H1 (cell line): ENCODE measurements at regions not wholly inside any gene's neighbourhood (a gene's known extent, or its start where the extent isn't known, plus 50 kb on each side); places are given as distances from the start of the nearest gene placed in this dataset.

Source experiments
- CTCF ChIA-PET: fragments of 300-600 bp; sonication (Branson Sonifier 250); formaldehyde crosslinking; loops from one replicate; lab custom pipeline; 2021; ENCODE audit not compliant: partially characterized antibody; lab: Charles Lee
- POLR2A ChIA-PET: fragments of 300-600 bp; sonication (Branson Sonifier 250); formaldehyde crosslinking; loops from one replicate; lab custom pipeline; 2021; ENCODE audit warnings: inconsistent platforms; ENCODE audit not compliant: partially characterized antibody; lab: Charles Lee
- DNase-seq, 2 experiments: peaks; one replicate each; pipeline versions ENCODE4 v3.0.0 to v3.0.0-alpha.2; 2010 to 2022; ENCODE audit warnings: low spot score in 2 of 2, low read depth in 1 of 2, mixed read lengths in 1 of 2
- FAIRE-seq: peaks from 2 replicates; lab custom pipeline; 2011; peaks lifted over from hg19 to GRCh38; lab: Jason Lieb, UNC
- H2AFZ ChIP-seq: 2 replicates; pipeline ENCODE4 v1.8.1; 2012; ENCODE audit warnings: low read length, inconsistent platforms
- H2AK5ac ChIP-seq: 2 replicates; pipeline ENCODE4 v1.6.1; 2013; ENCODE audit warnings: low read depth, low read length
- H2BK120ac ChIP-seq: replicated peaks from 2 replicates; pipeline ENCODE3; 2013; ENCODE audit warnings: low read depth, low read length, inconsistent platforms
- H2BK12ac ChIP-seq: 2 replicates; pipeline ENCODE4 v1.6.1; 2013; ENCODE audit warnings: low read depth, low read length
- H2BK15ac ChIP-seq: 2 replicates; pipeline ENCODE4 v1.6.1; 2013; ENCODE audit warnings: low read length
- H2BK20ac ChIP-seq: 2 replicates; pipeline ENCODE4 v1.6.1; 2013; ENCODE audit warnings: low read length
- H2BK5ac ChIP-seq: 2 replicates; pipeline ENCODE4 v1.6.1; 2013; ENCODE audit warnings: low read depth, low read length
- H3K14ac ChIP-seq: 2 replicates; pipeline ENCODE4 v1.6.1; 2013; ENCODE audit warnings: inconsistent platforms; ENCODE audit not compliant: insufficient read length
- H3K18ac ChIP-seq: 2 replicates; pipeline ENCODE4 v1.6.1; 2013; ENCODE audit warnings: low read length; ENCODE audit errors: extremely low read depth
- H3K23ac ChIP-seq: 2 replicates; pipeline ENCODE4 v1.6.1; 2013; ENCODE audit warnings: inconsistent platforms; ENCODE audit not compliant: insufficient read length
- H3K23me2 ChIP-seq: 2 replicates; pipeline ENCODE4 v1.6.1; 2013; ENCODE audit warnings: low read depth, low read length
- H3K27ac ChIP-seq: 2 replicates; pipeline ENCODE4 v1.6.1; 2011; ENCODE audit warnings: low read depth, low read length, inconsistent platforms
- H3K27me3 ChIP-seq, 4 experiments: replicated peaks in 1 of 4; 1 replicate in 1 of 4; 2 replicates in 3 of 4; pipeline versions ENCODE4 v1.6.1 to v1.8.1; 2011 to 2013; ENCODE audit warnings: low read length in 3 of 4, mild to moderate bottlenecking in 3 of 4, inconsistent platforms in 2 of 4, mixed read lengths in 2 of 4, moderate library complexity in 1 of 4; ENCODE audit not compliant: control insufficient read depth in 3 of 4, insufficient read depth in 3 of 4; ENCODE audit errors: extremely low read depth in 1 of 4
- H3K36me3 ChIP-seq, 4 experiments: 2 replicates each; pipeline versions ENCODE4 v1.6.1 to v1.8.1; 2011 to 2013; ENCODE audit warnings: mild to moderate bottlenecking in 4 of 4, low read length in 3 of 4, moderate library complexity in 2 of 4, control low read depth in 1 of 4, inconsistent platforms in 1 of 4; ENCODE audit not compliant: insufficient read depth in 4 of 4, control insufficient read depth in 2 of 4
- H3K4ac ChIP-seq: replicated peaks from 2 replicates; pipeline ENCODE3; 2013; ENCODE audit warnings: low read length, low read depth, mixed read lengths, inconsistent platforms; ENCODE audit not compliant: insufficient read length
- H3K4me1 ChIP-seq, 4 experiments: replicated peaks in 1 of 4; 1 replicate in 1 of 4; 2 replicates in 3 of 4; pipeline versions ENCODE4 v1.6.1 to v1.8.1; 2011 to 2013; ENCODE audit warnings: low read length in 3 of 4, inconsistent platforms in 2 of 4, mixed read lengths in 1 of 4; ENCODE audit not compliant: insufficient read depth in 4 of 4, control insufficient read depth in 3 of 4
- H3K4me2 ChIP-seq, 2 experiments: 2 replicates each; pipeline versions ENCODE4 v1.6.1 to v1.8.1; 2011 to 2013; ENCODE audit warnings: low read depth in 2 of 2, low read length in 2 of 2, control low read depth in 1 of 2, inconsistent platforms in 1 of 2, mild to moderate bottlenecking in 1 of 2; ENCODE audit not compliant: insufficient read depth in 1 of 2
- H3K4me3 ChIP-seq, 4 experiments: fragments of 200-600, 300-600 bp in 1 of 4; sonication (generic), shearing (Covaris generic), sonication (Bioruptor Twin) in 1 of 4; 2 replicates each; pipeline versions ENCODE4 v1.5.1 to v1.8.1; 2011 to 2016; ENCODE audit warnings: low read length in 4 of 4, low read depth in 3 of 4, control low read depth in 2 of 4, inconsistent platforms in 2 of 4, mild to moderate bottlenecking in 2 of 4, mixed read lengths in 1 of 4, moderate library complexity in 1 of 4; ENCODE audit not compliant: insufficient read depth in 2 of 4; ENCODE audit errors: extremely low read depth in 1 of 4
- H3K56ac ChIP-seq: replicated peaks from 2 replicates; pipeline ENCODE3; 2013; ENCODE audit warnings: low read depth, mild to moderate bottlenecking, mixed read lengths, low read length, inconsistent platforms; ENCODE audit not compliant: insufficient read length
- H3K79me1 ChIP-seq: 2 replicates; pipeline ENCODE4 v1.6.1; 2013; ENCODE audit warnings: low read depth, low read length, control low read depth
- H3K79me2 ChIP-seq, 2 experiments: 2 replicates each; pipeline versions ENCODE4 v1.6.1 to v1.8.1; 2012 to 2013; ENCODE audit warnings: low read length in 2 of 2, mild to moderate bottlenecking in 2 of 2, inconsistent platforms in 1 of 2; ENCODE audit not compliant: insufficient read depth in 2 of 2, control insufficient read depth in 1 of 2
- H3K9ac ChIP-seq, 4 experiments: replicated peaks in 1 of 4; 1 replicate in 1 of 4; 2 replicates in 3 of 4; pipeline versions ENCODE4 v1.6.1 to v1.8.1; 2011 to 2013; ENCODE audit warnings: low read depth in 3 of 4, low read length in 3 of 4, control low read depth in 2 of 4, mild to moderate bottlenecking in 2 of 4, moderate library complexity in 2 of 4, inconsistent platforms in 1 of 4; ENCODE audit errors: extremely low read depth in 1 of 4
- H3K9me3 ChIP-seq, 2 experiments: 2 replicates each; pipeline versions ENCODE4 v1.6.1 to v1.8.1; 2012 to 2013; ENCODE audit warnings: mild to moderate bottlenecking in 2 of 2, moderate library complexity in 2 of 2, control low read depth in 1 of 2, inconsistent platforms in 1 of 2, low read depth in 1 of 2, low read length in 1 of 2, mixed read lengths in 1 of 2; ENCODE audit not compliant: insufficient read depth in 2 of 2
- H4K20me1 ChIP-seq, 2 experiments: replicated peaks in 1 of 2; 2 replicates each; pipeline versions ENCODE3 to v1.8.1; 2011 to 2013; ENCODE audit warnings: inconsistent platforms in 2 of 2, low read length in 2 of 2, mild to moderate bottlenecking in 1 of 2; ENCODE audit not compliant: insufficient read depth in 2 of 2, control insufficient read depth in 1 of 2
- H4K5ac ChIP-seq: 2 replicates; pipeline ENCODE4 v1.6.1; 2013; ENCODE audit warnings: low read length, low read depth, mixed read lengths, inconsistent platforms; ENCODE audit not compliant: insufficient read length
- H4K8ac ChIP-seq: 2 replicates; pipeline ENCODE4 v1.8.0; 2013; ENCODE audit warnings: mild to moderate bottlenecking, moderate library complexity, low read length, inconsistent platforms; ENCODE audit not compliant: insufficient read depth; ENCODE audit errors: extremely low read depth
- H4K91ac ChIP-seq: replicated peaks from 2 replicates; pipeline ENCODE3; 2013; ENCODE audit warnings: low read length, mixed read lengths, inconsistent platforms; ENCODE audit not compliant: insufficient read length
- ASH2L ChIP-seq: fragments of 200-600, 300-600 bp; sonication (generic); IDR thresholded peaks from one replicate; pipeline ENCODE4 v1.7.1; 2017; ENCODE audit warnings: low read length
- E2F6 ChIP-seq: IDR thresholded peaks from 2 replicates; pipeline ENCODE4 v1.6.1; 2012; ENCODE audit warnings: inconsistent platforms
- HDAC2 ChIP-seq, 2 experiments: fragments of 300-600 bp in 1 of 2; sonication (generic) in 1 of 2; IDR thresholded peaks; 2 replicates each; pipeline ENCODE4 v1.6.1; 2011 to 2012; ENCODE audit warnings: low read depth in 2 of 2, low read length in 2 of 2, mild to moderate bottlenecking in 2 of 2, moderate library complexity in 2 of 2, borderline replicate concordance in 1 of 2, inconsistent platforms in 1 of 2
- KDM4A ChIP-seq: IDR thresholded peaks from one replicate; pipeline ENCODE4 v1.7.1; 2012; ENCODE audit warnings: low read depth, mild to moderate bottlenecking, moderate library complexity, low read length, inconsistent platforms; ENCODE audit not compliant: severe bottlenecking
- MAX ChIP-seq: IDR thresholded peaks from 2 replicates; pipeline ENCODE4 v1.6.1; 2012; ENCODE audit warnings: inconsistent platforms
- NRF1 ChIP-seq: IDR thresholded peaks from 2 replicates; pipeline ENCODE4 v1.6.1; 2011; ENCODE audit warnings: mild to moderate bottlenecking, low read depth, low read length, improper control_type of control experiment
- RBBP5 ChIP-seq: IDR thresholded peaks from 2 replicates; pipeline ENCODE4 v1.7.1; 2012; ENCODE audit warnings: low read depth, mild to moderate bottlenecking, inconsistent platforms, low read length, moderate library complexity, borderline replicate concordance
- RFX5 ChIP-seq: IDR thresholded peaks from 2 replicates; pipeline ENCODE4 v1.6.1; 2011; ENCODE audit warnings: low read depth, low read length, improper control_type of control experiment, borderline replicate concordance
- SIX5 ChIP-seq: IDR thresholded peaks from 2 replicates; pipeline ENCODE4 v1.6.1; 2011; ENCODE audit warnings: mild to moderate bottlenecking, low read depth, low read length

- FAIRE-seq, result no peak
These were observed 392.7 kb upstream of the NFE2L3 start for GRCh38 chr7:25759286-25759685.

More at GRCh38 chr7:25759286-25759685, 392.7 kb upstream of the NFE2L3 start:
- Histone ChIP-seq H3K4ac (no peak overlapping the region), H3K36me3 (no peaks in the 10 kb centered on the region; a peak in 1 of 8 replicates), H3K9ac (no peak overlapping the region), H3K23ac (no peak overlapping the region), H4K5ac (no peak overlapping the region), H3K79me1 (no peaks in the 10 kb centered on the region), H4K91ac (no peak overlapping the region), H2BK120ac (no peak overlapping the region), H3K56ac (no peak overlapping the region), H3K18ac (no peak overlapping the region), H3K14ac (no peak overlapping the region), H3K4me1 (peaks cover 0 to 5% (median 2%) of the 10 kb centered on the region in 4 experiments; a peak in 3 of 7 replicates), H2BK20ac (no peak overlapping the region), H3K79me2 (no peaks in the 10 kb centered on the region), H3K4me3 (no peak overlapping the region), H3K27me3 (no peaks in the 10 kb centered on the region), H4K20me1 (no peaks in the 10 kb centered on the region), H4K8ac (no peak overlapping the region), H2BK12ac (no peak overlapping the region), H3K27ac (no peak overlapping the region), H3K4me2 (no peak overlapping the region), H2AFZ (no peak overlapping the region), H3K9me3 (no peaks in the 10 kb centered on the region), H2AK5ac (no peak overlapping the region), H2BK5ac (no peak overlapping the region), H2BK15ac (no peak overlapping the region), H3K23me2 (no peaks in the 10 kb centered on the region)
- no peak for TF ChIP-seq MAX
- no peak for TF ChIP-seq SIX5
- no peak for TF ChIP-seq KDM4A
- TF ChIP-seq ASH2L, result no peak
- no peak for TF ChIP-seq HDAC2 (IDR thresholded peaks at IDR 0.05; ENCODE audit: borderline replicate concordance in 1 of 2, low read depth in 2 of 2, low read length in 2 of 2)
- TF ChIP-seq RFX5, result no peak
- TF ChIP-seq RBBP5, result no peak
- no peak for TF ChIP-seq E2F6
- no peak for TF ChIP-seq NRF1
- DNase-seq, result no peak
- POLR2A ChIA-PET, result interaction anchor here (0.9 kb wide), 1 partner anchor 8 kb away, joined by 3 read pairs; no protein-coding TSS in a partner anchor
- CTCF ChIA-PET, result interaction anchor here (0.6 to 1.6 kb wide), 3 partner anchors 11 to 61 kb away, joined by 3 to 7 read pairs (median 3); no protein-coding TSS in a partner anchor
